A673 (cell line): ENCODE measurements at regions not wholly inside any gene's neighbourhood (a gene's known extent, or its start where the extent isn't known, plus 50 kb on each side); places are given as distances from the start of the nearest gene placed in this dataset.

ENCODE experiments used
- EZH2 ChIP-seq: fragments of 200-600 bp; sonication (generic); IDR thresholded peaks from 2 replicates; pipeline ENCODE4 v1.6.1; 2017; ENCODE audit warnings: borderline replicate concordance, low read depth, mild to moderate bottlenecking, mixed read lengths, antibody characterized with exemption, low read length; ENCODE audit not compliant: poor library complexity, severe bottlenecking
- TF ChIP-seq, protein P1 (sequence below): fragments of 300-800, 200-600 bp; sonication (generic); conservative IDR thresholded peaks from 2 replicates; pipeline ENCODE4 v1.5.1; 2017; ENCODE audit warnings: low read depth, mild to moderate bottlenecking, antibody characterized with exemption, low read length, moderate library complexity, mixed read lengths

DNA sequence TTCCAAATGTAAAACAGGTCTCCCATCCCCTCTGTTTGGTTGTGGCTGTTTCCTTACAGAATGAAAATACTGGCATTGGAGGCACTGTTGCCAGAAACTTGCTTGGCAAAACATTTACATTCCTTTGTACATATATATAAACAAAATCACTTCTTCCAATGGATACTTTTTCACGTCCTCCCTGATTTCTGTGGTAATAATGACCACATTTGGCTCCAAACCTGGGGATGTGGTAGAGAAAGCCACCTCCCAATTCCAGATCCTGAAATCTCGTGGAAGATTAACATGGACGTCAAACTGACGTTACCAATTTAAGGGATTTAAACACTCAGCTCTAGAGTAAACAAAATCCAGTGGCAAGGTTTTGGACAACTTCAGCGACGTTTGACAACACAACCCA lies 370.8 kb upstream of the ZFHX3 start:
- TF ChIP-seq, protein P1, sequence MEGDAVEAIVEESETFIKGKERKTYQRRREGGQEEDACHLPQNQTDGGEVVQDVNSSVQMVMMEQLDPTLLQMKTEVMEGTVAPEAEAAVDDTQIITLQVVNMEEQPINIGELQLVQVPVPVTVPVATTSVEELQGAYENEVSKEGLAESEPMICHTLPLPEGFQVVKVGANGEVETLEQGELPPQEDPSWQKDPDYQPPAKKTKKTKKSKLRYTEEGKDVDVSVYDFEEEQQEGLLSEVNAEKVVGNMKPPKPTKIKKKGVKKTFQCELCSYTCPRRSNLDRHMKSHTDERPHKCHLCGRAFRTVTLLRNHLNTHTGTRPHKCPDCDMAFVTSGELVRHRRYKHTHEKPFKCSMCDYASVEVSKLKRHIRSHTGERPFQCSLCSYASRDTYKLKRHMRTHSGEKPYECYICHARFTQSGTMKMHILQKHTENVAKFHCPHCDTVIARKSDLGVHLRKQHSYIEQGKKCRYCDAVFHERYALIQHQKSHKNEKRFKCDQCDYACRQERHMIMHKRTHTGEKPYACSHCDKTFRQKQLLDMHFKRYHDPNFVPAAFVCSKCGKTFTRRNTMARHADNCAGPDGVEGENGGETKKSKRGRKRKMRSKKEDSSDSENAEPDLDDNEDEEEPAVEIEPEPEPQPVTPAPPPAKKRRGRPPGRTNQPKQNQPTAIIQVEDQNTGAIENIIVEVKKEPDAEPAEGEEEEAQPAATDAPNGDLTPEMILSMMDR = no peak
- TF ChIP-seq EZH2 = no peak
